ENCODE measurements at regions not wholly inside any gene's neighbourhood (a gene's known extent, or its start where the extent isn't known, plus 50 kb on each side); places are given as distances from the start of the nearest gene placed in this dataset.

DNA sequence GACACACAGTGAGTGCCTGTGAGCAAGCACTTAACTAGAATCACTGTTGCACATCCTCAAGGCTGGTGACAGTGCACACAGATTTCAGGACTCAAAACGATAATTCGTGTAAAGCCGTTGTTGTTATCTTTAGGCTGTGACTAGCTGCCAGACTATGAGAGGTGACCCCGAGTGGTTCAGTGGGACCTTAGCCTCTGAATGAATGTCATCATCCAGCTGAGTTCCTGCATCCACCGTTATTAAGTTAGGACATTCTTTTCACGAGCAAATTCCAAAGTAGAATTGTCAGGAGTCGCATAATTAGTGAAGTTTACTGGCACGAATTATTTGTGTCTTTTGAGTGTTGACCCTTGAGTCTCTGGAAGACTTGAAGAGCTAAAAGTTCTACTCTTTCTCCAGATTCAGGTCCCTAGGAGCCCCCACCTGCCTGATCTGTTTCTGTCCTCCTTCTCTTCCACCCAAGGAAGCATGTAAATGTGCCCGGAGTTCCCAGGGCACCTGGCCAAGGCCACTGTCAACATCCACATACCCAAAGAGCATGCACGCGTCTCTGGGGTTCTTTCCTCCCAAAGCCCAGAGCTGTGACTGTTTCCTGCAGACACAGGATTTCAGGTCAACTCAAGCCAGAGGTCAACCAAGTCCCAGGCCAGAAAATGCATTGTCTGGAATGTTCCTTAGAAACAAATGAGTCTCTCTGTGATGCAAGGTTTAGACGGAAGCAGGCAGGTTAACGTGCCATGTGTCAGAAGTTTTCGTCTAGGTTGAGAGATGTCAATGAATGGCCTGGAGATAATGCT, 207.2 kb downstream of the TOMM20 start:
- Histone ChIP-seq H3K27ac (ENCODE audit: low read length) (no peak overlapping the region), H3K27me3 (ENCODE audit: insufficient read depth, low read length) (no peaks in the 10 kb centered on the region), H3K9ac (ENCODE audit: low read depth, low read length) (no peak overlapping the region), H3K4me3 (ENCODE audit: low read length) (no peak overlapping the region), H3K4me1 (ENCODE audit: insufficient read depth, low read length) (peaks cover 14% of the 10 kb centered on the region), H3K36me3 (ENCODE audit: insufficient read depth, low read depth, low read length) (no peaks in the 10 kb centered on the region), H3K9me3 (ENCODE audit: insufficient read depth, low read depth, low read length) (no peaks in the 10 kb centered on the region)

DNA sequence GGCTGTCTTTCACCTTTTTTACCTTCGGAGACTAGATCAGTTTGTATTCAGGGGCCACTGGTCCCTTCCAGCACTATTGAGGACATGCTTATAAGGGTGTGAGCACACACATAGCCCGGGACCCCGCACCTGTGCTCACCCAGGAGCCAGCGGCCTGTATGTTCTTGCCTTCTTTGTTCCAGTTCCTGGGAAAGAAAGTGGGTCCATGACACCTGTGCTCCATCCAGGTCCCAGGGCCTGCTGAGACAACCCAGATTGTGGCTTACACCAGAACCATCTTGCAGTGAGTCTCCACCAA, 207.8 kb downstream of the TOMM20 start:
- H3K9ac ChIP-seq (ENCODE audit: low read depth, low read length), result no peak overlapping the region
- H3K4me1 ChIP-seq (ENCODE audit: insufficient read depth, low read length), result peaks cover 7% of the 10 kb centered on the region
- H3K27ac ChIP-seq (ENCODE audit: low read length), result no peak overlapping the region
- no peaks in the 10 kb centered on the region for H3K9me3 ChIP-seq (ENCODE audit: insufficient read depth, low read depth, low read length)
- H3K4me3 ChIP-seq (ENCODE audit: low read length), result no peak overlapping the region
- H3K36me3 ChIP-seq (ENCODE audit: insufficient read depth, low read depth, low read length), result no peaks in the 10 kb centered on the region
- H3K27me3 ChIP-seq (ENCODE audit: insufficient read depth, low read length), result no peaks in the 10 kb centered on the region

DNA sequence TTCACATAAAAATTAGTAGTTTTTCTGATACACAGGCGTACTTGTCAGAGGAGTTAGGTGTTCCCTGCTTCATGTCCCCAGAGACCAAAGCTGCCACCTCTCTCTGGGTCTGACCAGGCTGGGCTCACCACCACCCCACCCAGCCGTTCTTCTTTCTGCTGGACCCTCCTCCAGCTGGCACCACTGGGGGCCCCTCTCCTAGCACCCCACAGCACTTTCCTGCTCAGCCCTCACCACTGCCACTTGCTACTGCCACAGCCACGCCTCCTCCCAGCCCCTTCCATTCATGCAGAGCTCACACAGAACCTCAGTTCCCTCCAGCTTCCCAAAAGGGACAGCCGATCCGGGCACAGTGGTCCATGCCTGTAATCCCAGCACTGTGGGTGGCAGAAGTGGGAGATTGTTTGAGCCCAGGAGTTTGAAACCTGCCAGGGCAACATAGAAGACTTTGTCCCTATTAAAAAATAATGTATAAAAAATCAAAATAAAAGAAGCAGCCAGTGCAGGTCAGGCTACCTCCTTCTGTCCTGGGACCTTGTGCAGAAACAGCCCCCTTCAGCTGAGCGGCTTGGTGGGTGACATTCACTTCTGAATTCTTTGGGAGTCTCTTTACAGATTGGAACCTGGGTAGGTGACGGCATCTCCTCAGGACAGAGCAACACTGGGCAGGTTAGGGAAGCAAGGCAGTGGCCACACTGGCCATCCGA, 208.3 kb downstream of the TOMM20 start:
- no peaks in the 10 kb centered on the region for H3K9me3 ChIP-seq (ENCODE audit: insufficient read depth, low read depth, low read length)
- H3K4me3 ChIP-seq (ENCODE audit: low read length), result no peak overlapping the region
- H3K27ac ChIP-seq (ENCODE audit: low read length), result no peak overlapping the region
- no peaks in the 10 kb centered on the region for H3K36me3 ChIP-seq (ENCODE audit: insufficient read depth, low read depth, low read length)
- peaks cover 7% of the 10 kb centered on the region for H3K4me1 ChIP-seq (ENCODE audit: insufficient read depth, low read length)
- H3K9ac ChIP-seq (ENCODE audit: low read depth, low read length), result no peak overlapping the region
- no peaks in the 10 kb centered on the region for H3K27me3 ChIP-seq (ENCODE audit: insufficient read depth, low read length)

DNA sequence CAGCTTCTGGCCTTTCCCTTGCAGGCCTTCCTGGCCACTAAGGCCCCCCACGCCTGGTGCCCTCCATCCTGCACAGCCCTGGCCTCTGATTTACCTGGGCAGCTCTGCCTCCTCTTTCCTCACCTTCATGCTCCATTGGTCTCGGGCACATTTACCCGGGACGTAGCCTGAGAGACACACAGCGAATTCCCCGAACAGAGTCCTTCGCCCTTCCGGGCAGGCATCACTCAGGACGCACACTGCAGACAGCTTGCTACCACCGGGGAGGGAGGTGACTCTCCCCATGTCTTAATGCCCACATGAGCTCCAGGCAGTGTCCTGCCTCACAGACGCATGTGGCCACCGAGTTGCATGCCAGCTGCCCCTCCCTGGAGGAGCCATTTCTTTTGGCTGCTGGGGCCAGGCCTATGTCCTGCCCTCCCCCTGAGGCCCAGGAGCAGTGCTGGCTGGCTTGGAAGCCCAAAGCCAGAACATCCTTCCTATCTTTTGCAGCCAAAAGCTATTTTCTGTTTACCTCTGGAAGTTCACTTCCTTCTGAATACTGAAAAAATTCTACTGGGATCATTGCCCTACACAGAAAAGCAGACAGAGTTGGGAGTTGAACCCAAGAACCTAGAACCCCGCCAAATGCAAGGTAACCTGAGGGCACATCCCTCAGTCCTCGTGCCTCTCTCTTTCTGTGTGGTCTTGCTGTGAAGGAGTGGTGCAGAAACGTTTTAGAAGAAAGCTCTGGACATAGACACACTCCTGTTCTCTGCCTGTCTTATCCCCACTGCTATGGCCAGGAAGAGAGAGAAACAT, 209.5 kb downstream of the TOMM20 start:
- Histone ChIP-seq H3K36me3 (ENCODE audit: insufficient read depth, low read depth, low read length) (no peaks in the 10 kb centered on the region), H3K9ac (ENCODE audit: low read depth, low read length) (no peak overlapping the region), H3K9me3 (ENCODE audit: insufficient read depth, low read depth, low read length) (no peaks in the 10 kb centered on the region)

DNA sequence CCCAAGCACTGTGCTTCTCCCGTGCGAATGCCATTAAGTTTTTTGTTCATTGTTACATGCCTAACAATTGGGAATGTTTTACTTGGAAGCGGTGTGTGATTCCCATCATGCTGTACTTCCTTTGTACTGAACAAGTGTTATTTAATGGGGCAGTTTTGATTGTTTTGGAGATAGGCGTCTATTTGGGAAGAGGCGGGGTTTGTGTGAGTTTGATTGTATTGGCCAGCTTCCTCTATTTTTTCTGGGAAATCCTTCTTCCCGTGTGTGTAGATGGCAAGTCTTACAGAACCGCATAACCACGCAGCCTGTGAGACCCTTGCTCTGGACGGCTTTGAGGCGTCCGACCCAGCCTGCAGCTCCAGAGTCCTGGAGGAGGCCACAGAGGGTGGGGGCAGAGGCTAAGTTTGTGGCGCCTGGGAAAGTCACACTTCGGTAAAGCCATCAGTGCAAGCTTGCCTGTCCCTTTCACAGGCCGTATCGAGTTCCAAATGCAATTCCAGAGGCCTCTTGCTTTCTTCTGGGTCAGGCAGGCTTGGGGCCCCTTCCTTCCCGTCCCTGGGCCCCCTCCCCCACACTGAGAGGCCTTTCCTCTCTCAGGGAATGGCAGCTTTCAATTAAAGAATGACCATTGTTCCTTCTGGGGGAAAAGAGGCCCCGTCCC, 210.3 kb downstream of the TOMM20 start:
- H3K36me3 ChIP-seq (ENCODE audit: insufficient read depth, low read depth, low read length), result no peaks in the 10 kb centered on the region
- H3K4me1 ChIP-seq (ENCODE audit: insufficient read depth, low read length), result peaks cover 10% of the 10 kb centered on the region
- H3K9me3 ChIP-seq (ENCODE audit: insufficient read depth, low read depth, low read length), result no peaks in the 10 kb centered on the region
- H3K4me3 ChIP-seq (ENCODE audit: low read length), result no peak overlapping the region
- H3K9ac ChIP-seq (ENCODE audit: low read depth, low read length), result no peak overlapping the region
- H3K27me3 ChIP-seq (ENCODE audit: insufficient read depth, low read length), result no peaks in the 10 kb centered on the region
- H3K27ac ChIP-seq (ENCODE audit: low read length), result no peak overlapping the region

More for the DNA sequence above, 209.5 kb downstream of the TOMM20 start:
- H3K4me3 ChIP-seq (ENCODE audit: low read length), result no peak overlapping the region
- H3K27ac ChIP-seq (ENCODE audit: low read length), result no peak overlapping the region
- H3K27me3 ChIP-seq (ENCODE audit: insufficient read depth, low read length), result no peaks in the 10 kb centered on the region
- H3K4me1 ChIP-seq (ENCODE audit: insufficient read depth, low read length), result peaks cover 7% of the 10 kb centered on the region

DNA sequence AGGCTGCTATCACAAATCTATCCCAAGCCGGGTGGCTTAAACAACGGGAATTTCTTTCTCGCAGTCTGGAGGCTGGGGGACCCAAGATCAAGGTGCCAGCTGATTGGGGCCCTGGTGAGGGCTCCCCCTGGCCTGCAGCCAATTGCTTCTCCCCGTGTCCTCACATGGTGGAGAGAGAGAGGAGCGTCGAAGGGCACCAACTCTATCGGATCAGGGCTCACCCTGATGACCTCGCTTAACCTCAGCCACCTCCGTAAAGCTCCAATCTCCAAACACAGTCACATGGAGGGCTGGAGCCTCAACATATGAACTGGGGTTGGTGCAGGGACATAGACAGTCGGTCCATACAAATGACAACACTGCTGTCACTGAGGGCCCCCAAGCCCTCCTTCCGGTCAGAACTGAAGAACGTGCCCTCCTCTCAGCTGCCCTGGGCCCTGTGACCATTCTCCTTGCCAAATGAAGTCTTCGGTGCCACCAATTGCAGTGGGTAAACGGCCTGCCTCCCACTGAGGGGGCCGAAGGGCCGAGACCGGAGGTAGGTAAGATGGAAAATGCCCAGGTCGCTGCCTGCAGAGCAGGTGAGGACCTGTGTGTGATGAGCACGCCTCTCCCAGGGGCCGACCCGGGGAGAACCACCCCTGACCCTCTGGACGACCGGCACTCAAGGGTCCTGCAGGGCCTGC, 211.0 kb downstream of the TOMM20 start:
- H3K36me3 ChIP-seq (ENCODE audit: insufficient read depth, low read depth, low read length), result no peaks in the 10 kb centered on the region
- H3K4me1 ChIP-seq (ENCODE audit: insufficient read depth, low read length), result peaks cover 15% of the 10 kb centered on the region
- H3K9me3 ChIP-seq (ENCODE audit: insufficient read depth, low read depth, low read length), result no peaks in the 10 kb centered on the region
- no peak overlapping the region for H3K9ac ChIP-seq (ENCODE audit: low read depth, low read length)
- H3K4me3 ChIP-seq (ENCODE audit: low read length), result no peak overlapping the region
- no peak overlapping the region for H3K27ac ChIP-seq (ENCODE audit: low read length)
- no peaks in the 10 kb centered on the region for H3K27me3 ChIP-seq (ENCODE audit: insufficient read depth, low read length)

DNA sequence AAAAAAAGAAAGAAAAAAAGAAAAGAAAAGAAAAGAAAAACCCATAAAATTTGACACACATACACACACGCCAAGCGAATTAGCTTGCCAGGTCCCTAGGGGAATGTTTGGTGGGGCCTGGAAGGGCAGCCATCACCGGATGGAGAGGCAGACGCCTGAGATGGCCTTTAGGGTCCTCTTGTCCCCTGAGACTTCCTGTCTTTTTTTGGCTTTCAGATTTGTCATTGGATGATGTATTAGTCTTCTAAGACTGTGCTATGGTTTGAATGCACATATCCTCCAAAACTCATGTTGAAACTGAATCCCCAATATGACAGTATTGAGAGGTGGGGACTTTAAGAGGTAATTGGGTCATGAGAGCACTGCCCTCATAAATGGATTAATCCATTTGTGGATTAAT, 211.8 kb downstream of the TOMM20 start:
- H3K36me3 ChIP-seq (ENCODE audit: insufficient read depth, low read depth, low read length), result no peaks in the 10 kb centered on the region
- no peak overlapping the region for H3K9ac ChIP-seq (ENCODE audit: low read depth, low read length)
- no peaks in the 10 kb centered on the region for H3K9me3 ChIP-seq (ENCODE audit: insufficient read depth, low read depth, low read length)
- H3K4me1 ChIP-seq (ENCODE audit: insufficient read depth, low read length), result peaks cover 15% of the 10 kb centered on the region
- H3K4me3 ChIP-seq (ENCODE audit: low read length), result no peak overlapping the region
- no peaks in the 10 kb centered on the region for H3K27me3 ChIP-seq (ENCODE audit: insufficient read depth, low read length)
- H3K27ac ChIP-seq (ENCODE audit: low read length), result no peak overlapping the region

DNA sequence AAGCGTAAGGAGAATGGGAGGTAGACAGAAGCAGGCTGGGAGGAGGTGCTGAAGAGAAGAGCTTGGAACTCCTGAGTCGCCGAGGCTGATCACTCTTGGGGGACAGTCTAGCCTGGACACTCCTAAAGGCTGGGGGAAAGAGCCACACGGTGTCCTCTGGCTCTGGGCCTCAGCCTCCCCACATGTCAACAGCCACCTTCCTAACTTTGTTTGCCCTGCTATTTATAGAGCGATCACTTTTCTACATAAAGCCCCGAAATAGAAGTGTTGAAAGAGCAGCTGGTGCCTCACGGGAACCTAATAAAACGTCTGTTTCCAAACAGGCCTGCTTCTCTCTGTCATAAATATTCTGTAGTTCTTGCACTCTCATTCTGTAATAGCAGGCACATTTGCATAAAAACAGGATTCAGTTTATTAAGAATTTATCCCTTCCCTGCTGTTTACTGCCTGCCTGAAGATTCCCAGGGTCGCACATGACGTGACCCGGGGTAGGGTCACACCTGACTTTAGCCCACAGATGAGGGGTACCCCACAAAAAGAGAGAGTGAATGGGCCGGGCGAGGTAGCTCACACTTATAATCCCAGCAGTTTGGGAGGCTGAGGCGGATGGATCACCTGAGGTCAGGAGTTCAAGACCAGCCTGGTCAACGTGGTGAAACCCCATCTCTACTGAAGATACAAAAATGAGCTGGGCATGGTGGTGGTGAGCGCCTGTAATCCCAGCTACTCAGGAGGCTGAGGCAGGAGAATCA, 212.5 kb downstream of the TOMM20 start:
- H3K27me3 ChIP-seq (ENCODE audit: insufficient read depth, low read length), result no peaks in the 10 kb centered on the region
- H3K9ac ChIP-seq (ENCODE audit: low read depth, low read length), result no peak overlapping the region
- H3K27ac ChIP-seq (ENCODE audit: low read length), result no peak overlapping the region
- no peak overlapping the region for H3K4me3 ChIP-seq (ENCODE audit: low read length)
- H3K4me1 ChIP-seq (ENCODE audit: insufficient read depth, low read length), result peaks cover 18% of the 10 kb centered on the region
- no peaks in the 10 kb centered on the region for H3K36me3 ChIP-seq (ENCODE audit: insufficient read depth, low read depth, low read length)
- no peaks in the 10 kb centered on the region for H3K9me3 ChIP-seq (ENCODE audit: insufficient read depth, low read depth, low read length)

DNA sequence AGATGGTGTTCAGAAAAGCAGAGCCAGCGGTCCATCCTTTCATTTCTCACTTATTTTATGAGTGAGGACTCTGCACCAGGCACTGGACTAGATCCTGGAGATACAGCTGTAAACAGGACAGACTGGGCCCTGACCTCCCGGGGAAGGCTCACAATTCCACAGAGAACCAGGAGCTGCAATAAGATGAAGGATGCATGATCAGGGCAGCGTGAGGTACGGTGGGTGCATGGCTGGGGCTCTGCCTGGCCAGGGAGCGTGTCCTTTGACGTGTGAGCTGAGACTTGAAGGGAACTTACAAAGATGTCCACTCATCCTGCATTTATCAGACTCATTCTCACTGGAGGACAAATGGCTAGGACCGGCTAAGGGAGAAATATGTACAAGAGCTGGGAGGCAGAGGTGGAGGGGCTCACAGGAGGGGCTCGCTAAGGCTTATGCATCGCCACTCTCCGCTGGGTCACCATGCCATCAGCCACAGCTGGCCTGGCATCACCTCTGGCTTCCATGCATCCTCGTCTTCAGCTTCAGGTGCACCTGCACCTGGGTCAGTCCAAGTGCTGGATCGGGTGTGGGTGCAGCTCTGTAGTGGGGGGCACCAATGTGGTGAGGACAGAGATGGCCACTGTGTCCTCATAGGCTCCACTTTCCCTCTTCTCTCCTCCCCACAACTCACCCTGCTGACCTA, 213.9 kb downstream of the TOMM20 start:
- Histone ChIP-seq H3K9ac (ENCODE audit: low read depth, low read length) (no peak overlapping the region), H3K27ac (ENCODE audit: low read length) (no peak overlapping the region), H3K9me3 (ENCODE audit: insufficient read depth, low read depth, low read length) (no peaks in the 10 kb centered on the region), H3K27me3 (ENCODE audit: insufficient read depth, low read length) (no peaks in the 10 kb centered on the region), H3K4me1 (ENCODE audit: insufficient read depth, low read length) (peaks cover 18% of the 10 kb centered on the region; the same call in 1 of the 2 replicates), H3K36me3 (ENCODE audit: insufficient read depth, low read depth, low read length) (no peaks in the 10 kb centered on the region), H3K4me3 (ENCODE audit: low read length) (no peak overlapping the region)

DNA sequence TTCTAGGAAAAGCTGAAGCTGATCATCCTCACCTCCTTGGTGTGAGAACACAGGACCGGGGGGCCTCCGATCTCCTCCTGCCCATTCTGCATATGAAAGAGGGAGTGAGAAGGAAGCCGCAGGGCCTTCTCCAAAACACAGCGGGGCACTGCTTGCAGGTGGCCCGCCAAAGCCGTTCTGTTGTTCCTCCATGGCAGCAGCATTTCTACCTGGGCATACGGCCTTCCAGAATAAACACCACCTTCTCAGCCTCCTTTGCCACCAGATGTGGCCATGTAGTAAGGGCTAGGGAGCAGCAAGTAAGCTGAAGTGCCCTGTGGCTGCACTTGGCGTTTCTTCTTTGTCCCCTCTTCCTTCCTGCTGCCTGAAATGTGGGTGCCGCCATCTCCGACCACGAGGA, 214.9 kb downstream of the TOMM20 start:
- peaks cover 17% of the 10 kb centered on the region; the same call in 1 of the 2 replicates for H3K4me1 ChIP-seq (ENCODE audit: insufficient read depth, low read length)
- H3K27ac ChIP-seq (ENCODE audit: low read length), result no peak overlapping the region
- H3K9ac ChIP-seq (ENCODE audit: low read depth, low read length), result no peak overlapping the region

More for the DNA sequence above, 214.9 kb downstream of the TOMM20 start:
- H3K4me3 ChIP-seq (ENCODE audit: low read length), result no peak overlapping the region
- no peaks in the 10 kb centered on the region for H3K9me3 ChIP-seq (ENCODE audit: insufficient read depth, low read depth, low read length)
- no peaks in the 10 kb centered on the region for H3K27me3 ChIP-seq (ENCODE audit: insufficient read depth, low read length)
- H3K36me3 ChIP-seq (ENCODE audit: insufficient read depth, low read depth, low read length), result no peaks in the 10 kb centered on the region

Data from iPS-20b (cell line).